Lower leg skin (tissue), 3 donors: ENCODE measurements at regions not wholly inside any gene's neighbourhood (a gene's known extent, or its start where the extent isn't known, plus 50 kb on each side); places are given as distances from the start of the nearest gene placed in this dataset.
"Not testable (repeated sequence)": the region's sequence is repeated elsewhere in the genome, so short reads cannot be mapped to it uniquely, and the experiment has no call there.

ENCODE experiments used
- DNase-seq, 2 donors: peaks; one replicate each; pipeline ENCODE4 v3.0.0-alpha.2; 2019; ENCODE audit warnings: low spot score in 2 of 2
- H3K4me3 ChIP-seq: fragments of 200-600 bp; sonication (generic); 2 replicates; pipeline ENCODE4 v1.5.1; 2017; ENCODE audit warnings: mild to moderate bottlenecking, low read depth; ENCODE audit not compliant: poor library complexity, severe bottlenecking
- WGBS, 2 donors: methylation state at CpG; one replicate each; pipeline ENCODE4 v1.1.5; 2018; 5-methylcytosine and 5-hydroxymethylcytosine counted together
- intact Hi-C: fragments of 100-400 bp; cut with DNase I; formaldehyde crosslinking; loops from one replicate; pipeline ENCODE4 v1.15.0; 2023; ENCODE audit warnings: low total_unique reads

DNA sequence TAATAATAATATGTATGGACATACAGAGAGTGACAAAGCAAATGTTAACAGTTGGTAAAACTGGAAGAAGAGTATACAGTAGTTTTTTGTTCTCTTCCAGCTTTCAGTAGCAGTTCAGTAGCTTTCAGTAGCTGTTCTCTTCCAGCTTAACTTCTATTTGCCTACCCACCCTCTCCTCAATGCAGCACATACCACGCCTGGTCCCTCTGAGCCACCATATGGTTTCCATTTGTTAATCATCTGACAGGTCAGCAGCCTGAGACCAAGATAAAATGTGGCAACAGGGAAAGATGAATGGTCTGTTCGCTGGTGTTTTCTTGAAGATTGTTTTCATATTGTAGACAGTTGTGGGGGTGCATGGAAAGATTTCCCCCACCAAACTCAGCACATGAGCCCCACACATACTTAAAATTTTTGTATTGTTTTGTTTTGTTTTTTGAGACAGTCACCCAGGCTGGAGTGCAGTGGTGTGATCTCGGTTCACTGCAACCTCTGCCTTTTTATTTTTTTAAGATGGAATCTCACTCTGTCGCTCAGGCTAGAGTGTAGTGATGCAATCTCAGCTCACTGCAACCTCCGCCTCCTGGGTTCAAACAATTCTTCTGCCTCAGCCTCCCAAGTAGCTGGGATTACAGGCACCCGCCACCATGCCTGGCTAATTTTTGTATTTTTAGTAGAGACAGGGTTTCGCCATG, 56.8 kb downstream of the ATP6V0E2 start:
- DNase-seq, intact Hi-C loops, H3K4me3 ChIP-seq: not testable (repeated sequence)
- WGBS, 2 donors: 51 to 67% methylated on average over 7 of the region's 7 CpGs

DNA sequence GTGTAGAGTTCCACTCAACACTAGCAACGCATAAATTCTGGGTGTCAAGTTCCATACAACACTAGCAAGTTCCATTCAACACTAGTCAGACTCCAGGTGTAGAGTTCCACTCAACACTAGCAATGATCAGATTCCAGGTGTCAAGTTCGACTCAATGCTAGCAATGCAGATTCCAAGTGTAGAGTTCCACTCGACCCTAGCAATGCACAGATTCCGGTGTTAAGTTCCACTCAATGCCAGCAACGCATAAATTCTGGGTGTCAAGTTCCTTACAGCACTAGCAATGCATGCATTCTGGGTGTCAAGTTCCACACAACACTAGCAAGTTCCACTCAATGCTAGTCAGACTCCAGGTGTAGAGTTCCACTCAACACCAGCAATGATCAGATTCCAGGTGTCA, 60.0 kb downstream of the ATP6V0E2 start:
- 81 to 89% methylated on average over 5 of the region's 5 CpGs for WGBS, 2 donors
- intact Hi-C loops, DNase-seq, H3K4me3 ChIP-seq: not testable (repeated sequence)

DNA sequence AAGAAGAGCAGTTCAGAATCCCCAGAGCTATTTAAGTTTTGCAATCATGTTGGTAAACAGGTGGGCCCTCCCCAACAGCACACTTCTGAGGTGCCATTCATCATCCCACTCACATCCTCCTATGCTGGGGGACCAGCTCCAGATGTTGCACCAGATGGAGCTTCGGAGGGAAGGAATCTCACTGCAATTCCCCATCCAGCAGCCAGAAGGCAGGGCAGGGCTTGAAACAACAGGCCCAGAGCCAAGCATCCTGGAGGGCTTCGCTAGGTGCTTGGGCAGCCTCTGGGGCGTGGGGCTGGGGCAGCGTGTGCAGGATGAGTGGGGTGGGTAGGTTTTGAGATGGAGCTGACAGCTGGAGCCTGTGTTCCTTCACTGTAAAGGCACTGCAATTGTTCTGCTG, 73.6 kb downstream of the ATP6V0E2 start:
- H3K4me3 ChIP-seq, DNase-seq, intact Hi-C loops: not testable (repeated sequence)
- WGBS, 2 donors: no CpG with 5 or more reads among the region's 4 CpGs

DNA sequence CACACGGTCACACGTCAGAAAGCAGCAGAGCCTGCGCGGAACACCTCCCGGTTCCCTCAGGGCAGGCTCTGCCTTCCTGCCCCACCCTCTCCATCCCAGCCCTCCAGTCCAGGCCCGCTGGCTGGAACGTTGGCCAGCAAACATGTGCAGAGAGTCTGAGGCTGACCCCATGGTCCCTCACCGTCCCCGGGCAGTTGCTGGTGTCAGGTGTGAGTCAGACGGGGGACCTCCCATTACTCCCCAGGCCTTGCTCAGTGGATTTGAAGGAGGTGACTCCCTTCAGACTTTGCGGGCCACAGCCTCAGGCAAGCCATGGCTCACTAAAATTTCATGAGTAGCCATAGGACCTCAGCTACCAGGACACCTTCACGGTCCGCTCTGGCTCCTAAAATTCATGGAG, 74.7 kb downstream of the ATP6V0E2 start:
- 77 to 97% methylated on average over 3 to 8 of the region's 13 CpGs for WGBS, 2 donors
- DNase-seq, H3K4me3 ChIP-seq, intact Hi-C loops: not testable (repeated sequence)

DNA sequence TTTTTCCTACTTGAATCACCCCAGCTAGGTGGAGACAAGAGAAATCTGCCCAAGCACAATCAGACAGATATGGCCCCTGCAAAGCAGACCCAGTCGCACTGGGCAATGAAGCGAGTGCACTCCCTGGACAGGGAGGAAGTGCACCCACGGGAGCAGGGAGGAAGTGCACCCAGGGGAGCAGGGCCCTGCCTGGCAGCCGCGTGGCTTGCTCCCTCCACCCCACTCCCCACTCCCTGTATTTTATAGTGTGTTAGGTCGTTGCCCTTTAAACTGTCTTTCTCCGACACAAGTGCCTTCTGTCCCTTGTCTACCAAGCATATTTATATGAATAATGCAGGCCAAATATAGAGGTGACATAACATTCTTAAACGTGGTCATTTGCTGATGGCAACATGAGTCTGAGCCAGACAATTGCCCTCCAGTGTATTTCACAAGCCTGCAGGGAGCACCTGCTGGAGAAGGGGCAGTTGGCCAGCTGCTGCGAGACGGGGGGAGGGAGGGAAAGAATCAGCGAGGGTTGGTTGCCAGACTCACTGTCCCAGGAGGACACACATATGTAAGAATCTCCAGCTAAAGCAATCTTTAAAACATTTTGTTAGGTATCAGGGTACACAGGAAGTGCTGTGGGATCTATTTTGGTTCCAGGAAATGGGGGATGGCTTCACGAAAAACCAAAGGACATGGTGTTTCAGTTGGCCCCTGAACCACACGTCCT, 76.3 kb downstream of the ATP6V0E2 start:
- DNase-seq, H3K4me3 ChIP-seq, intact Hi-C loops: not testable (repeated sequence)
- WGBS, 2 donors: 39 to 50% methylated on average over 7 to 10 of the region's 13 CpGs

DNA sequence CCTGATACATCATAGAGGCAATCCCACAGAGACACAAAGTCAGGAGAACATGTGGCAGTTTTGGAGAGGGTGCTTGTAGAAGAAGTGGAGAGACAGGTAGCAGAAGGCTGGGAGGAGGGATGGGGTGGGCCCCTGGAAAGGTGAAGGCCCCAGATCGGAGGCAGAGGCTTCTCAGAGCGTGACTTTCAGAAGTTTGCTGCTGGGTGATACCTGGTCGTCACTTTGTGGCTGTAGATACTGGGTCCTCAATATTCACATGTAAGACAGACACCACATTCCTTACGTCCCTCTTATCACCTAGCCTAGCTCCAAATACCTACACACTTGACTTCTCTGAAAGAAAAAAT, 76.8 kb downstream of the ATP6V0E2 start:
- H3K4me3 ChIP-seq, DNase-seq, intact Hi-C loops: not testable (repeated sequence)
- no CpG with 5 or more reads among the region's 4 CpGs for WGBS, 2 donors

DNA sequence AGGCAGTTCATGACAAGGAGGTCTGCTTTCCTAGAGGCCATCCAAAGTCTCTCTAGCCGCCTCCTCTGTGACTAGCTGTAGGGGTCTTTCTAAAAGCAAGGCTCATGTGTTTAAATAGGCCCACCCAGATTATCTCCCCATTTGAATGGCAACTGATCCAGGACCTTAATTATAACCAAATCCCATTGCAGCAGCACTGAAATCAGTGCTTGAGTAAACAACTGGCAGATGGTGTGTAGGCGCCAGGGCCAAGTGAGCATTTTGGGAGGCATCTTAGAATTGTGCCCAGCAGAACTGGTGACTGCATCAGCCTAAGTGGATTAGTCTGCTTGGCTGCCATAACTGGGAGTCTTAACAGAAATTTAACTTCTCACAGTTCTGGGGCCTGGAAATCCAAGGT, 77.8 kb downstream of the ATP6V0E2 start:
- DNase-seq, intact Hi-C loops, H3K4me3 ChIP-seq: not testable (repeated sequence)
- WGBS, 2 donors: 93 to 100% methylated on average over 2 of the region's 2 CpGs

DNA sequence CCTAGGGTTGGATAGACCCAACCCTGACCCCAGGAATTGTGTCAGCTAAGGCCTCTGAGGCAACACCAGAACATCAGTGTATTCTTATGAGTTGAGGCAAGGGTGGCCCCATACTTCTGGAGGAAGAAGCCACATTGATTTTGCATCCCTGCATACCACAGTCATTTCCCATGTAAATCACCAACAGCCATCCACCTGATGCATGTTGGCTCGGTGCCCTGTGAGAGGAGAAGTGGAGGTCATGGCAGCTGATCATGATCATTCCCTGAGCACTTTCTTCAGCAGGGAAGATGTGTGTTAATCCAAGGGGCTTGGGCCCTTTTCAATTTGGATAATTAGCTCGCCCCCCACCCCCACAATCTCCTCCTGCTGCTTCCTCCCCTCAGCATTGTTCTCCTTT, 85.1 kb downstream of the ATP6V0E2 start:
- DNase-seq, intact Hi-C loops, H3K4me3 ChIP-seq: not testable (repeated sequence)
- 43 to 74% methylated on average over 2 of the region's 2 CpGs for WGBS, 2 donors

DNA sequence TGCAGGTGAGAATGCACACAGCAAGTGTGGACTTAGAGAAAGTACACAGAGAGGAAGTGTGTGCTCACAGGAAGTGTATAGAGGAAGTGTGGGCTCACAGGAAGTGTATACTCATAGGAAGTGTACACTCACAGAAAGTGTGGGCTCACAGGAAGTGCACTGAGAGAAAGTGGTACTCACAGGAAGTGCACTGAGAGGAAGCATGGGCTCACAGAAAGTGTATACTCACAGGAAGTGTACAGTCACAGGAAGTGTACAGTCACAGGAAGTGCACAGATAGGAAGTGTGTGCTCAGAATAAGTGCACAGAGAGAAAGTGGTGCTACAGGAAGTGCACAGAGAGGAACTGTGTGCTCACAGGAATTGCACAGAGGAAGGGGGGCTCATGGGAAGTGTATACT, 87.1 kb downstream of the ATP6V0E2 start:
- intact Hi-C loops, DNase-seq, H3K4me3 ChIP-seq: not testable (repeated sequence)

DNA sequence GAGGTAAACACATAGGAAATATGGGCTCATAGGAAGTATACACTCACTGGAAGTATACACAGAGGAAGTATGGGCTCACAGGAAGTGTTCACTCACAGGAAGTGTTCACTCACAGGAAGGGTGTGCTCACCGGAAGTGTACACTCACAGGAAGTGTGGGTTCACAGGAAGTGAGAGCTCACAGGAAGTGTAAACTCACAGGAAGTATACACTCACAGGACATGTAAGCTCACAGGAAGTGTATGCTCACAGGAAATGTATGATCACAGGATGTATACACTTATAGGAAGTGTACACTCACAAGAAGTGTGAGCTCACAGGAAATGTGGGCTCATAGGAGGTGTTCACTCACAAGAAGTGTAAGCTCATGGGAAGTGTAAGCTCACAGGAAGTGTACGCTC, 88.1 kb downstream of the ATP6V0E2 start:
- WGBS, 2 donors: 80 to 83% methylated on average over 2 of the region's 2 CpGs
- H3K4me3 ChIP-seq, DNase-seq, intact Hi-C loops: not testable (repeated sequence)

DNA sequence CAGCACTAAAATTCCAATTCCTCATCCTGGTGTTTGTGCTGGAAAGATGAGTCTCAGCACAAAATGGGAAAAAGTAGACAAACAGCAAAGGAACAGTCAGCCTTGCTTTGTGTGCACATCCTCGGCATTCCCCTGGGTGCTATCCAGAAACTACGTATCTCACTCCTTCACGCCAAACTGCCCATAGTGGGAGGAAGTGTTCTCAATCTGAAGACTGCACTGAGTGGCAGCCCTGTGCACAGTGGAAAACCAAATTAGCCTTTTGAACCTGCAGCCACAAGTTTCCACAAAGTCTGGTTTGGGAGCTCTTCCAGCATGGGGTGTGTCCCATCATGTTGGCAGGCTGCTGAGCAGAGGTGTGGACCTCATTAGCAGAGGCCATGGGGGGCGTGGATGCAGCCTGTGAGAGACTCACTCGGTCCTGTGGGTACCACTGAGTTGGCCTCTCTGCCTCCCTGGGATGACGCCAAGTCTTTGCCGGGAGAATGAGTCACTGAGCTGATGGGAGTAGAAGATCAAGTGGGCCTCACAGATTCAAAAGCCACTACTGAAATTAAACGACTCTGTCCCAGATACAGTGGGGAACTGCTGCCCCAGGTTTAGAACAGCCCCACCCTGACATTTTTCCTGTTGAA, 89.0 kb downstream of the ATP6V0E2 start:
- H3K4me3 ChIP-seq, DNase-seq, intact Hi-C loops: not testable (repeated sequence)
- WGBS, 2 donors: 23 to 37% methylated on average over 8 of the region's 8 CpGs

DNA sequence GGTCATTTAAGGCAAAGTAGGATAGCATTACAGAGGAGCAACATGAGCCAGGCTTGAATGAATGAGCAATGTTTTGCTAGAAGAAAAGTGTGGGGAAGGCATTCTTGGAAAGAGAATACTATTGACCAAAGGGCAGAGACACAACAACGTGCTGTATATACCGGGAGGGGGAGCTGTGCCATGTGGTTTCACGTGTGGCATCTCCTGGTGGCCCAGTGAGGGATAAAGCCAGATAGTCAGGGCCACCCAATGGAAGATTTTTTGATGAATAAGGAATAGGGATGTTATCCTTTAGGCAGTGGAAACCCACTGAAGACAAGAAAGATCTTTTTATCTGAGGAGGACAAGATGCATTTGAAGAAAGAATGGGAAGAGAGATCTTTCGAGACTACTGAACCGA, 90.2 kb downstream of the ATP6V0E2 start:
- DNase-seq, H3K4me3 ChIP-seq, intact Hi-C loops: not testable (repeated sequence)
- 71 to 87% methylated on average over 5 of the region's 5 CpGs for WGBS, 2 donors

DNA sequence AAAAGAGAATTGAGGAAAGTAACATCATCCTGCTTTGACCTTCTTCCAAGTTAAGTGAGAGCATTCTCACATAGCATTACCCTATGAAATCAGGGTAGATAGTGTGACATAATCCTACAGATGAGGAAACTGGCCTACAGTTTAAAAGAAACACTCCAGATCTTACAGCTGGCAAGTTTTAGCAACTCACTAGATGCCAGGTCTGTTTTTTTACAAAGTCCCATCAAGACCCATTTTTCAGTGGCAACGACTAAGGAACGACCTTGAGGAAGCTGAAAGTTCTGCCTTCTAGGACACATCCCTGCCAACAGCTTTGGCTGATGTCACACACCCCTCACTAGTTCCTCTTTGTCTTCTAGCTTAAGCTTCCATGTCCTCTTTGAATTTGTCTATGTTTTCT, 92.7 kb downstream of the ATP6V0E2 start:
- 61 to 74% methylated on average over 2 of the region's 2 CpGs for WGBS, 2 donors
- DNase-seq, H3K4me3 ChIP-seq, intact Hi-C loops: not testable (repeated sequence)

DNA sequence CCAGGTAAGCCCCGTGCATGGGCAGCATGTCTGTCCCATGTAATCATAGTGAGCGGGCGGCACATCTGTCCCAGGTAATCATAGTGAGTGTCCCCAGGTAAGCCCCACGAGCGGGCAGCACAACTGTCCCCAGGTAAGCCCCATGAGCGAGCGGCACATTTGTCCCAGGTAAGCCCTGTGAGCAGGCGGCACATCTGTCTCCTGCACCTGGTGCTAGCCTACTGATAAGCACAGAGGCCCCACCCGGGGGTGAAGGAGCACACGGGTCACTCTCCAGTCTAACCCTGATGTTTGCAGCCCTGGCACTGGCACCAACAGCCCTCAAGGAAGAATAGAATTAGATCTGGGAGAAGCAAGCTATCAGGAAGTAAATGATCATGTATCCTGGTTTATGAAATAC, 99.2 kb downstream of the ATP6V0E2 start:
- intact Hi-C loops, DNase-seq, H3K4me3 ChIP-seq: not testable (repeated sequence)
- 70 to 93% methylated on average over 8 to 9 of the region's 10 CpGs for WGBS, 2 donors

DNA sequence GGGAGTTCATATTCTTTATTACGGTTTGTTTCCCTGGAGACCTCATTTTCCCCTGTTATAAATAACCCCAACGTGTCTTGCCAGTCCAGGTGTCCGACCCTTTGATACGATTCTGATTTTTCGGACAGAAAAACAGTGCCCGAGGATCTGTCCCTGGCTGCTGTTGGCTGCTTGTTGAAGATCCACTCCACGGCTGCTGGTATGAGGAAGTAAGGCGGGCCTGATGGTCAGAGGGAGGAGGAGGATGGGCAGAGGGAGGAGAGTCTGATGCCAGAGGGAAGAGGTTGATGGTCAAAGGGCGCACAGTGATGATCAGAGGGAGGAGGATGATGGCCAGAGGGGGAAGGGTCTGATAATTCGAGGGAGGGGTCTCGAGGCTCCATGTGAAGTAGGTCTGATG, 99.9 kb downstream of the ATP6V0E2 start:
- 82 to 84% methylated on average over 6 of the region's 11 CpGs for WGBS, 2 donors
- H3K4me3 ChIP-seq, DNase-seq, intact Hi-C loops: not testable (repeated sequence)
